ENCODE measurements at regions not wholly inside any gene's neighbourhood (a gene's known extent, or its start where the extent isn't known, plus 50 kb on each side); places are given as distances from the start of the nearest gene placed in this dataset.

DNA sequence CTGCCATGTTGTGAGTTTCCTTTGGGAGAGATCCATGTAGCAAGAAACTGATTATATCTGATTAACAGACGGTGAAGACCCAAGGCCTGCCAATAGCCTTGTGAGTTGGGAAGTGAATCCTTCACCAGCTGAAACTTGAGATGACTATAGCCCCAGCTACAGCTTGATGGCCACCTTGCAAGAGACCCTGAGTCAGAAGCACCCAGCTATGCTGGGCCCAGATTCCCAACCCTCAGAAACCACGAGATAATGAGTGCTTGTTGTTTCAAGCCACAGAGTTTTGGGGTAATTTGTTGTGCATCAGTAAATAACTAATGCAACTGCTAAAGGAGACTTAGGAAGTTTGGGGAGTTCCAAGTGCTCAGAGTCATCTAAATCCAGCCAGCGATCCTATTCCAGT is 80.3 kb downstream of the AVPR1A start:
- TF ChIP-seq, protein P1, sequence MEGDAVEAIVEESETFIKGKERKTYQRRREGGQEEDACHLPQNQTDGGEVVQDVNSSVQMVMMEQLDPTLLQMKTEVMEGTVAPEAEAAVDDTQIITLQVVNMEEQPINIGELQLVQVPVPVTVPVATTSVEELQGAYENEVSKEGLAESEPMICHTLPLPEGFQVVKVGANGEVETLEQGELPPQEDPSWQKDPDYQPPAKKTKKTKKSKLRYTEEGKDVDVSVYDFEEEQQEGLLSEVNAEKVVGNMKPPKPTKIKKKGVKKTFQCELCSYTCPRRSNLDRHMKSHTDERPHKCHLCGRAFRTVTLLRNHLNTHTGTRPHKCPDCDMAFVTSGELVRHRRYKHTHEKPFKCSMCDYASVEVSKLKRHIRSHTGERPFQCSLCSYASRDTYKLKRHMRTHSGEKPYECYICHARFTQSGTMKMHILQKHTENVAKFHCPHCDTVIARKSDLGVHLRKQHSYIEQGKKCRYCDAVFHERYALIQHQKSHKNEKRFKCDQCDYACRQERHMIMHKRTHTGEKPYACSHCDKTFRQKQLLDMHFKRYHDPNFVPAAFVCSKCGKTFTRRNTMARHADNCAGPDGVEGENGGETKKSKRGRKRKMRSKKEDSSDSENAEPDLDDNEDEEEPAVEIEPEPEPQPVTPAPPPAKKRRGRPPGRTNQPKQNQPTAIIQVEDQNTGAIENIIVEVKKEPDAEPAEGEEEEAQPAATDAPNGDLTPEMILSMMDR (conservative IDR thresholded peaks at IDR 0.05; ENCODE audit: low read length) = no peak
- TF ChIP-seq EZH2phosphoT487 (IDR thresholded peaks at IDR 0.05; ENCODE audit: borderline replicate concordance) = no peak
